Activated T-cell treated with anti-CD3 and anti-CD28 coated beads, Interleukin-2, amount 50 U/mL, for 48 hours (primary cell): ENCODE measurements at regions not wholly inside any gene's neighbourhood (a gene's known extent, or its start where the extent isn't known, plus 50 kb on each side); places are given as distances from the start of the nearest gene placed in this dataset.
"Not testable (repeated sequence)": the region's sequence is repeated elsewhere in the genome, so short reads cannot be mapped to it uniquely, and the experiment has no call there.

Experiments
- DNase-seq, 2 experiments: peaks; one replicate each; pipeline ENCODE4 v3.0.0-alpha.2; 2020

GRCh38 chr21:39080366-39080765, 102.9 kb downstream of the PSMG1 start:
- DNase-seq, result no peak

GRCh38 chr21:39079617-39080016, 103.6 kb downstream of the PSMG1 start:
- no peak for DNase-seq

- DNase-seq, result no peak
Measured at GRCh38 chr21:39078322-39079065, 104.8 kb downstream of the PSMG1 start.

- no peak for DNase-seq
Measured at GRCh38 chr21:39077876-39078275, 105.4 kb downstream of the PSMG1 start.

GRCh38 chr21:39074508-39074907, 108.7 kb downstream of the PSMG1 start:
- no peak for DNase-seq

GRCh38 chr21:39073717-39074116, 109.5 kb downstream of the PSMG1 start:
- no peak for DNase-seq

GRCh38 chr21:39073063-39073462, 110.2 kb downstream of the PSMG1 start:
- no peak for DNase-seq

GRCh38 chr21:39072468-39072867, 110.8 kb downstream of the PSMG1 start:
- no peak for DNase-seq

- no peak for DNase-seq
Measured at GRCh38 chr21:39071623-39072214, 111.5 kb downstream of the PSMG1 start.

GRCh38 chr21:39069856-39070255, 113.4 kb downstream of the PSMG1 start:
- not testable (repeated sequence) for DNase-seq

GRCh38 chr21:39066829-39067780, 116.1 kb downstream of the PSMG1 start:
- DNase-seq, result no peak

GRCh38 chr21:39065917-39066316, 117.3 kb downstream of the PSMG1 start:
- DNase-seq, result no peak

- no peak for DNase-seq
Measured at GRCh38 chr21:39064325-39065012, 118.8 kb downstream of the PSMG1 start.

GRCh38 chr21:39063517-39063916, 119.7 kb downstream of the PSMG1 start:
- DNase-seq, result no peak

- no peak for DNase-seq
Measured at GRCh38 chr21:39062196-39062595, 121.1 kb downstream of the PSMG1 start.

GRCh38 chr21:39061766-39062165, 121.5 kb downstream of the PSMG1 start:
- no peak for DNase-seq

GRCh38 chr21:39060485-39061083, 122.7 kb downstream of the PSMG1 start:
- DNase-seq, result no peak

- DNase-seq, result no peak
Measured at GRCh38 chr21:39057121-39057520, 126.1 kb downstream of the PSMG1 start.

GRCh38 chr21:39056636-39057035, 126.6 kb downstream of the PSMG1 start:
- no peak for DNase-seq

GRCh38 chr21:39055167-39055767, 128.0 kb downstream of the PSMG1 start:
- no peak for DNase-seq

GRCh38 chr21:39054066-39054465, 129.2 kb downstream of the PSMG1 start:
- no peak for DNase-seq

GRCh38 chr21:39053126-39053525, 130.1 kb downstream of the PSMG1 start:
- DNase-seq, result no peak
